Stomach (tissue), 4 donors: ENCODE measurements at regions not wholly inside any gene's neighbourhood (a gene's known extent, or its start where the extent isn't known, plus 50 kb on each side); places are given as distances from the start of the nearest gene placed in this dataset.

ENCODE experiments used
- CTCF ChIP-seq, 7 experiments: fragments of 450-650 bp in 4 of 7; fragments of 200-600 bp in 3 of 7; sonication (generic) in 3 of 7; IDR thresholded peaks; one replicate each; pipeline ENCODE4 v1.5.1; 2016 to 2019; ENCODE audit warnings: antibody characterized with exemption in 7 of 7, control low read depth in 2 of 7, mild to moderate bottlenecking in 1 of 7
- POLR2A ChIP-seq, 4 donors: fragments of 450-650 bp; IDR thresholded peaks; one replicate each; pipeline ENCODE4 v1.6.1; 2016; ENCODE audit warnings: antibody characterized with exemption in 4 of 4, control low read depth in 2 of 4, mild to moderate bottlenecking in 1 of 4, moderate library complexity in 1 of 4

GRCh38 chr9:120308495-120308894 lies 271.5 kb downstream of the CDK5RAP2 start:
- TF ChIP-seq CTCF (IDR thresholded peaks at IDR 0.05), result no peak
- no peak for TF ChIP-seq POLR2A (IDR thresholded peaks at IDR 0.05)
